ENCODE measurements at regions not wholly inside any gene's neighbourhood (a gene's known extent, or its start where the extent isn't known, plus 50 kb on each side); places are given as distances from the start of the nearest gene placed in this dataset.

DNA sequence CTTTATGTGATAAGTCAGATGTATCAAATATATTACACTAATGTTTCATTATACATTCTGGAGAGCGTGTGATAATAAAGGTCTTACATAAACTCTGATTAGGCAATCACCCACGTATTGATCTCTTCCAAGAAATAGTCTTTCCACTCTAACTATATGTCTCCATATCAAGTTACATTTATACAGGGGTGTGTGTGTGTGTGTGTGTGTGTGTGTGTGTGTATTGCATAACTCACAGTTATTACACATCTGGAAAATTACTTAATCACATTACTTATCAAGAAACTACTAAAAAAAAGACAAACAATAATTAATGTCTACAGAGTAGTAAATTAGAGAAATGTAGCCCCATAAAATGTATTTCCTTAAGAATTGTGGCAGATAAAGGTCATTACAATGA is 339.8 kb downstream of the CDH19 start (continued):
- TF ChIP-seq NR3C1 (CRISPR knock-in tag; conservative IDR thresholded peaks at IDR 0.05; ENCODE audit: low read depth) (no peak), EMX1 (CRISPR knock-in tag; IDR thresholded peaks at IDR 0.05) (no peak)
- TF ChIP-seq, protein P1, sequence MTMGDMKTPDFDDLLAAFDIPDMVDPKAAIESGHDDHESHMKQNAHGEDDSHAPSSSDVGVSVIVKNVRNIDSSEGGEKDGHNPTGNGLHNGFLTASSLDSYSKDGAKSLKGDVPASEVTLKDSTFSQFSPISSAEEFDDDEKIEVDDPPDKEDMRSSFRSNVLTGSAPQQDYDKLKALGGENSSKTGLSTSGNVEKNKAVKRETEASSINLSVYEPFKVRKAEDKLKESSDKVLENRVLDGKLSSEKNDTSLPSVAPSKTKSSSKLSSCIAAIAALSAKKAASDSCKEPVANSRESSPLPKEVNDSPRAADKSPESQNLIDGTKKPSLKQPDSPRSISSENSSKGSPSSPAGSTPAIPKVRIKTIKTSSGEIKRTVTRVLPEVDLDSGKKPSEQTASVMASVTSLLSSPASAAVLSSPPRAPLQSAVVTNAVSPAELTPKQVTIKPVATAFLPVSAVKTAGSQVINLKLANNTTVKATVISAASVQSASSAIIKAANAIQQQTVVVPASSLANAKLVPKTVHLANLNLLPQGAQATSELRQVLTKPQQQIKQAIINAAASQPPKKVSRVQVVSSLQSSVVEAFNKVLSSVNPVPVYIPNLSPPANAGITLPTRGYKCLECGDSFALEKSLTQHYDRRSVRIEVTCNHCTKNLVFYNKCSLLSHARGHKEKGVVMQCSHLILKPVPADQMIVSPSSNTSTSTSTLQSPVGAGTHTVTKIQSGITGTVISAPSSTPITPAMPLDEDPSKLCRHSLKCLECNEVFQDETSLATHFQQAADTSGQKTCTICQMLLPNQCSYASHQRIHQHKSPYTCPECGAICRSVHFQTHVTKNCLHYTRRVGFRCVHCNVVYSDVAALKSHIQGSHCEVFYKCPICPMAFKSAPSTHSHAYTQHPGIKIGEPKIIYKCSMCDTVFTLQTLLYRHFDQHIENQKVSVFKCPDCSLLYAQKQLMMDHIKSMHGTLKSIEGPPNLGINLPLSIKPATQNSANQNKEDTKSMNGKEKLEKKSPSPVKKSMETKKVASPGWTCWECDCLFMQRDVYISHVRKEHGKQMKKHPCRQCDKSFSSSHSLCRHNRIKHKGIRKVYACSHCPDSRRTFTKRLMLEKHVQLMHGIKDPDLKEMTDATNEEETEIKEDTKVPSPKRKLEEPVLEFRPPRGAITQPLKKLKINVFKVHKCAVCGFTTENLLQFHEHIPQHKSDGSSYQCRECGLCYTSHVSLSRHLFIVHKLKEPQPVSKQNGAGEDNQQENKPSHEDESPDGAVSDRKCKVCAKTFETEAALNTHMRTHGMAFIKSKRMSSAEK (CRISPR knock-in tag; IDR thresholded peaks at IDR 0.05; ENCODE audit: borderline replicate concordance): no peak

DNA sequence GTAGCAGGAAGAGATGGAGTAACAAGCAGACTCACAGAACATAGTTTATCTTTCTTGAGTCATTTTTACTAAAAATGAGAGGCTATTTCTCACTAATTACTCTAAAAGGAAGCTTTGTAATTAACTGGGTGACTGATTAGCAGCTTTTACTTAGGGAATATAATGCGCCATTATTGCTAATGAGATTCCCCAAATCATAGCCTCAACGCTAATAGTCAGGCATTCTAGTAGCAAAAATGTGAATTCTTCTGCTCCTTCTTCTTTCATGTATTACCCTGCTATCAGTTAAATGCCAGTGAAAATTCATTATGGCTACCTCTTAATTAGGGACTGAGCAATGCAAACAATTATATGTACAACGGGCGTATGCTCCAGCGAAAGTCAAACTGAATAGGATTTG is 349.8 kb downstream of the CDH19 start:
- H3K27me3 Mint-ChIP-seq (ENCODE audit: low read depth): no peaks in the 10 kb centered on the region
- POLR2A ChIA-PET: no interaction called here
- H3K27ac Mint-ChIP-seq: no peak overlapping the region
- CTCF ChIA-PET: no interaction called here
- ATAC-seq (no peak), DNase-seq (ENCODE audit: low spot score) (no peak)
- H3K4me1 Mint-ChIP-seq: no peaks in the 10 kb centered on the region
- no peaks in the 10 kb centered on the region for H3K36me3 Mint-ChIP-seq
- peaks cover 9% of the 10 kb centered on the region; the same call in 1 of the 2 replicates for H3K9me3 Mint-ChIP-seq
- no peak overlapping the region for H3K4me3 Mint-ChIP-seq
- TF ChIP-seq NFE2L1 (CRISPR knock-in tag; IDR thresholded peaks at IDR 0.05) (no peak), GRHL2 (CRISPR knock-in tag; IDR thresholded peaks at IDR 0.05; ENCODE audit: insufficient replicate concordance, severe bottlenecking) (no peak), CREM (CRISPR knock-in tag; IDR thresholded peaks at IDR 0.05) (no peak), CBFB (CRISPR knock-in tag; IDR thresholded peaks at IDR 0.05; ENCODE audit: low read depth) (no peak), CREB1 (CRISPR knock-in tag; IDR thresholded peaks at IDR 0.05) (no peak), OVOL2 (CRISPR knock-in tag; IDR thresholded peaks at IDR 0.05; ENCODE audit: borderline replicate concordance) (no peak), RORB (CRISPR knock-in tag; IDR thresholded peaks at IDR 0.05) (no peak), ZNF396 (CRISPR knock-in tag; IDR thresholded peaks at IDR 0.05; ENCODE audit: borderline replicate concordance) (no peak)
- TF ChIP-seq, protein P2, sequence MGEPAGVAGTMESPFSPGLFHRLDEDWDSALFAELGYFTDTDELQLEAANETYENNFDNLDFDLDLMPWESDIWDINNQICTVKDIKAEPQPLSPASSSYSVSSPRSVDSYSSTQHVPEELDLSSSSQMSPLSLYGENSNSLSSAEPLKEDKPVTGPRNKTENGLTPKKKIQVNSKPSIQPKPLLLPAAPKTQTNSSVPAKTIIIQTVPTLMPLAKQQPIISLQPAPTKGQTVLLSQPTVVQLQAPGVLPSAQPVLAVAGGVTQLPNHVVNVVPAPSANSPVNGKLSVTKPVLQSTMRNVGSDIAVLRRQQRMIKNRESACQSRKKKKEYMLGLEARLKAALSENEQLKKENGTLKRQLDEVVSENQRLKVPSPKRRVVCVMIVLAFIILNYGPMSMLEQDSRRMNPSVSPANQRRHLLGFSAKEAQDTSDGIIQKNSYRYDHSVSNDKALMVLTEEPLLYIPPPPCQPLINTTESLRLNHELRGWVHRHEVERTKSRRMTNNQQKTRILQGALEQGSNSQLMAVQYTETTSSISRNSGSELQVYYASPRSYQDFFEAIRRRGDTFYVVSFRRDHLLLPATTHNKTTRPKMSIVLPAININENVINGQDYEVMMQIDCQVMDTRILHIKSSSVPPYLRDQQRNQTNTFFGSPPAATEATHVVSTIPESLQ (CRISPR knock-in tag; IDR thresholded peaks at IDR 0.05): no peak
- TF ChIP-seq, protein P3, sequence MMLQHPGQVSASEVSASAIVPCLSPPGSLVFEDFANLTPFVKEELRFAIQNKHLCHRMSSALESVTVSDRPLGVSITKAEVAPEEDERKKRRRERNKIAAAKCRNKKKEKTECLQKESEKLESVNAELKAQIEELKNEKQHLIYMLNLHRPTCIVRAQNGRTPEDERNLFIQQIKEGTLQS (CRISPR knock-in tag; conservative IDR thresholded peaks at IDR 0.05): no peak
- TF ChIP-seq, protein P4, sequence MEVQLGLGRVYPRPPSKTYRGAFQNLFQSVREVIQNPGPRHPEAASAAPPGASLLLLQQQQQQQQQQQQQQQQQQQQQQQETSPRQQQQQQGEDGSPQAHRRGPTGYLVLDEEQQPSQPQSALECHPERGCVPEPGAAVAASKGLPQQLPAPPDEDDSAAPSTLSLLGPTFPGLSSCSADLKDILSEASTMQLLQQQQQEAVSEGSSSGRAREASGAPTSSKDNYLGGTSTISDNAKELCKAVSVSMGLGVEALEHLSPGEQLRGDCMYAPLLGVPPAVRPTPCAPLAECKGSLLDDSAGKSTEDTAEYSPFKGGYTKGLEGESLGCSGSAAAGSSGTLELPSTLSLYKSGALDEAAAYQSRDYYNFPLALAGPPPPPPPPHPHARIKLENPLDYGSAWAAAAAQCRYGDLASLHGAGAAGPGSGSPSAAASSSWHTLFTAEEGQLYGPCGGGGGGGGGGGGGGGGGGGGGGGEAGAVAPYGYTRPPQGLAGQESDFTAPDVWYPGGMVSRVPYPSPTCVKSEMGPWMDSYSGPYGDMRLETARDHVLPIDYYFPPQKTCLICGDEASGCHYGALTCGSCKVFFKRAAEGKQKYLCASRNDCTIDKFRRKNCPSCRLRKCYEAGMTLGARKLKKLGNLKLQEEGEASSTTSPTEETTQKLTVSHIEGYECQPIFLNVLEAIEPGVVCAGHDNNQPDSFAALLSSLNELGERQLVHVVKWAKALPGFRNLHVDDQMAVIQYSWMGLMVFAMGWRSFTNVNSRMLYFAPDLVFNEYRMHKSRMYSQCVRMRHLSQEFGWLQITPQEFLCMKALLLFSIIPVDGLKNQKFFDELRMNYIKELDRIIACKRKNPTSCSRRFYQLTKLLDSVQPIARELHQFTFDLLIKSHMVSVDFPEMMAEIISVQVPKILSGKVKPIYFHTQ (CRISPR knock-in tag; IDR thresholded peaks at IDR 0.05): no peak
- TF ChIP-seq, protein P1 (CRISPR knock-in tag; IDR thresholded peaks at IDR 0.05; ENCODE audit: borderline replicate concordance): no peak
- TF ChIP-seq, protein P5, sequence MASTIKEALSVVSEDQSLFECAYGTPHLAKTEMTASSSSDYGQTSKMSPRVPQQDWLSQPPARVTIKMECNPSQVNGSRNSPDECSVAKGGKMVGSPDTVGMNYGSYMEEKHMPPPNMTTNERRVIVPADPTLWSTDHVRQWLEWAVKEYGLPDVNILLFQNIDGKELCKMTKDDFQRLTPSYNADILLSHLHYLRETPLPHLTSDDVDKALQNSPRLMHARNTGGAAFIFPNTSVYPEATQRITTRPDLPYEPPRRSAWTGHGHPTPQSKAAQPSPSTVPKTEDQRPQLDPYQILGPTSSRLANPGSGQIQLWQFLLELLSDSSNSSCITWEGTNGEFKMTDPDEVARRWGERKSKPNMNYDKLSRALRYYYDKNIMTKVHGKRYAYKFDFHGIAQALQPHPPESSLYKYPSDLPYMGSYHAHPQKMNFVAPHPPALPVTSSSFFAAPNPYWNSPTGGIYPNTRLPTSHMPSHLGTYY (CRISPR knock-in tag; IDR thresholded peaks at IDR 0.05): no peak
- TF ChIP-seq, protein P6, sequence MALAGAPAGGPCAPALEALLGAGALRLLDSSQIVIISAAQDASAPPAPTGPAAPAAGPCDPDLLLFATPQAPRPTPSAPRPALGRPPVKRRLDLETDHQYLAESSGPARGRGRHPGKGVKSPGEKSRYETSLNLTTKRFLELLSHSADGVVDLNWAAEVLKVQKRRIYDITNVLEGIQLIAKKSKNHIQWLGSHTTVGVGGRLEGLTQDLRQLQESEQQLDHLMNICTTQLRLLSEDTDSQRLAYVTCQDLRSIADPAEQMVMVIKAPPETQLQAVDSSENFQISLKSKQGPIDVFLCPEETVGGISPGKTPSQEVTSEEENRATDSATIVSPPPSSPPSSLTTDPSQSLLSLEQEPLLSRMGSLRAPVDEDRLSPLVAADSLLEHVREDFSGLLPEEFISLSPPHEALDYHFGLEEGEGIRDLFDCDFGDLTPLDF (CRISPR knock-in tag; IDR thresholded peaks at IDR 0.05): no peak
- TF ChIP-seq, protein P7, sequence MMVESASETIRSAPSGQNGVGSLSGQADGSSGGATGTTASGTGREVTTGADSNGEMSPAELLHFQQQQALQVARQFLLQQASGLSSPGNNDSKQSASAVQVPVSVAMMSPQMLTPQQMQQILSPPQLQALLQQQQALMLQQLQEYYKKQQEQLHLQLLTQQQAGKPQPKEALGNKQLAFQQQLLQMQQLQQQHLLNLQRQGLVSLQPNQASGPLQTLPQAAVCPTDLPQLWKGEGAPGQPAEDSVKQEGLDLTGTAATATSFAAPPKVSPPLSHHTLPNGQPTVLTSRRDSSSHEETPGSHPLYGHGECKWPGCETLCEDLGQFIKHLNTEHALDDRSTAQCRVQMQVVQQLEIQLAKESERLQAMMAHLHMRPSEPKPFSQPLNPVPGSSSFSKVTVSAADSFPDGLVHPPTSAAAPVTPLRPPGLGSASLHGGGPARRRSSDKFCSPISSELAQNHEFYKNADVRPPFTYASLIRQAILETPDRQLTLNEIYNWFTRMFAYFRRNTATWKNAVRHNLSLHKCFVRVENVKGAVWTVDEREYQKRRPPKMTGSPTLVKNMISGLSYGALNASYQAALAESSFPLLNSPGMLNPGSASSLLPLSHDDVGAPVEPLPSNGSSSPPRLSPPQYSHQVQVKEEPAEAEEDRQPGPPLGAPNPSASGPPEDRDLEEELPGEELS (CRISPR knock-in tag; IDR thresholded peaks at IDR 0.05): no peak

All from WTC11 (cell line).